ENCODE measurements at regions not wholly inside any gene's neighbourhood (a gene's known extent, or its start where the extent isn't known, plus 50 kb on each side); places are given as distances from the start of the nearest gene placed in this dataset.

- no peak for TF ChIP-seq CTCF (IDR thresholded peaks at IDR 0.05)
- no peak for TF ChIP-seq TCF7L2 (IDR thresholded peaks at IDR 0.05; ENCODE audit: low read depth, low read length)
Observed at GRCh38 chr2:215743066-215743465, 270.3 kb downstream of the MREG start.
